ENCODE measurements at regions not wholly inside any gene's neighbourhood (a gene's known extent, or its start where the extent isn't known, plus 50 kb on each side); places are given as distances from the start of the nearest gene placed in this dataset.

- no peak for TF ChIP-seq CTCF (IDR thresholded peaks at IDR 0.05; ENCODE audit: low read depth, low read length, missing input control)
- no peak for TF ChIP-seq MAX (IDR thresholded peaks at IDR 0.05)
- no peak for TF ChIP-seq SP1 (IDR thresholded peaks at IDR 0.05)
- TF ChIP-seq RAD21 (IDR thresholded peaks at IDR 0.05) = no peak
- TF ChIP-seq JUND (IDR thresholded peaks at IDR 0.05) = no peak
- TF ChIP-seq REST (IDR thresholded peaks at IDR 0.05) = no peak
- no peak for TF ChIP-seq YY1 (IDR thresholded peaks at IDR 0.05)
- no peak for TF ChIP-seq EGR1 (IDR thresholded peaks at IDR 0.05; ENCODE audit: low read depth in 2 of 2)
Observed at GRCh38 chr22:34834059-34834458, 231.9 kb upstream of the ISX start.
